ENCODE measurements at regions not wholly inside any gene's neighbourhood (a gene's known extent, or its start where the extent isn't known, plus 50 kb on each side); places are given as distances from the start of the nearest gene placed in this dataset.

DNA sequence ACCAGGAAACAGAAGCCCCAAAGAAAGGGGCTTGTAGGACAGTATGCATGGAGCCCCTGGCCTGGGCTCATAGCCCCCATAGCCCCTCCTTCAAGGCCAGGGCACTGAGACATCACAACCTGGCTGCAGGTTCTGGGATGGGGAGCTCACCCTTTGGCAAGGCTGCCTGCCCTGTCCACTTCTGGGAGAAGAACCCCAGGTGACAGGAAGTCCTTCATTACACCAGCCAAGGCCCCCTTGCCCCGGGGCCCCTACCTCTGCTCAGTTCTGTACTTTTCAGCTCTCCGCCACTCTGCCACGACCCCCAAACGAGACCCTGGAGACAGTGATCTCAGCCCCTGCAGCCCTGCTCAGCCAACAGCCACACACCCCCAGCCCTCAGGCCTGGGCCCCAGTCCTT is 223.2 kb upstream of the RTL1 start:
- TF ChIP-seq EZH2 (IDR thresholded peaks at IDR 0.05; ENCODE audit: insufficient read depth, poor library complexity, severe bottlenecking) (no peak), EZH2phosphoT487 (IDR thresholded peaks at IDR 0.05; ENCODE audit: insufficient read depth, low read depth) (no peak)
